Thyroid gland (tissue), 4 donors: ENCODE measurements at regions not wholly inside any gene's neighbourhood (a gene's known extent, or its start where the extent isn't known, plus 50 kb on each side); places are given as distances from the start of the nearest gene placed in this dataset.
"Not testable (repeated sequence)": the region's sequence is repeated elsewhere in the genome, so short reads cannot be mapped to it uniquely, and the experiment has no call there.

Experiments
- DNase-seq, 2 donors: peaks; one replicate each; pipeline ENCODE4 v3.0.0-alpha.2; 2019
- H3K27ac ChIP-seq, 3 donors: fragments of 200-600 bp; sonication (generic); 1 replicate in 2 of 3; 2 replicates in 1 of 3; pipeline ENCODE4 v1.5.1; 2016 to 2019; ENCODE audit warnings: mild to moderate bottlenecking in 1 of 3, moderate library complexity in 1 of 3
- H3K27me3 ChIP-seq: fragments of 200-600 bp; sonication (generic); one replicate; pipeline ENCODE4 v1.5.1; 2019
- H3K36me3 ChIP-seq, 2 donors: fragments of 200-600 bp; sonication (generic); one replicate each; pipeline ENCODE4 v1.5.1; 2016 to 2019
- H3K4me1 ChIP-seq, 2 donors: fragments of 200-600 bp; sonication (generic); one replicate each; pipeline ENCODE4 v1.5.1; 2017 to 2019
- H3K4me3 ChIP-seq, 3 donors: fragments of 200-600 bp; sonication (generic); replicated peaks in 1 of 3; 1 replicate in 2 of 3; 2 replicates in 1 of 3; pipeline ENCODE4 v1.5.1; 2016; ENCODE audit warnings: mild to moderate bottlenecking in 1 of 3
- H3K9me3 ChIP-seq: fragments of 200-600 bp; sonication (generic); one replicate; pipeline ENCODE4 v1.5.1; 2017
- POLR2A ChIP-seq, 2 donors: fragments of 450-650 bp; IDR thresholded peaks; one replicate each; pipeline ENCODE4 v1.6.1; 2017; ENCODE audit warnings: antibody characterized with exemption in 2 of 2, mild to moderate bottlenecking in 2 of 2, moderate library complexity in 1 of 2
- WGBS, 2 donors: methylation state at CpG; one replicate each; pipeline ENCODE4 v1.1.5; 2017; 5-methylcytosine and 5-hydroxymethylcytosine counted together
- intact Hi-C: fragments of 100-400 bp; cut with DNase I; formaldehyde crosslinking; loops from one replicate; pipeline ENCODE4 v1.15.1; 2023
- TF ChIP-seq, protein P1 (sequence below), 6 experiments: fragments of 200-600 bp in 3 of 6; fragments of 450-650 bp in 3 of 6; sonication (generic) in 3 of 6; IDR thresholded peaks; one replicate each; pipeline ENCODE4 v1.5.1; 2016 to 2019; ENCODE audit warnings: antibody characterized with exemption in 6 of 6, mild to moderate bottlenecking in 2 of 6, inconsistent platforms in 1 of 6, moderate library complexity in 1 of 6

DNA sequence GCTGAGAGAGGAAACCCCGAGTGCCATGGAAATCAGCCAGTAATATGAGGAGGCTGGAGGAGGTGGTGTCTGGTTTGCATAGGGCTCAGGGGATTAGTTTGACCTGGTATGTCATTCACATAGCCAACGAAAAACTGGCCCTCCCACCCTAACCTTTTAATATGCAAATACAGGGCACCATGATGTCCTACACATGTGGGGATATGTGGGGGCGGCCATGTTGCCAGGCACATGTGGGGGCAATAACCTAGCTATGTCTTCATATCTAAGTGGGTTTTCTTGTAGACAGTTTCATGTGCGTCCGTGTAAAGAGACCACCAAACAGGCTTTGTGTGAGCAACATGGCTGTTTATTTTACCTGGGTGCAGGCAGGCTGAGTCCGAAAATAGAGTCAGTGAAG lies 110.1 kb downstream of the MOBP start:
- Histone ChIP-seq H3K4me3 (no peak overlapping the region), H3K36me3 (no peaks in the 10 kb centered on the region), H3K27ac (no peak overlapping the region), H3K4me1 (no peaks in the 10 kb centered on the region), H3K27me3 (no peaks in the 10 kb centered on the region), H3K9me3 (no peaks in the 10 kb centered on the region)
- DNase-seq: no peak
- intact Hi-C loops: no loop called here
- TF ChIP-seq, protein P1, sequence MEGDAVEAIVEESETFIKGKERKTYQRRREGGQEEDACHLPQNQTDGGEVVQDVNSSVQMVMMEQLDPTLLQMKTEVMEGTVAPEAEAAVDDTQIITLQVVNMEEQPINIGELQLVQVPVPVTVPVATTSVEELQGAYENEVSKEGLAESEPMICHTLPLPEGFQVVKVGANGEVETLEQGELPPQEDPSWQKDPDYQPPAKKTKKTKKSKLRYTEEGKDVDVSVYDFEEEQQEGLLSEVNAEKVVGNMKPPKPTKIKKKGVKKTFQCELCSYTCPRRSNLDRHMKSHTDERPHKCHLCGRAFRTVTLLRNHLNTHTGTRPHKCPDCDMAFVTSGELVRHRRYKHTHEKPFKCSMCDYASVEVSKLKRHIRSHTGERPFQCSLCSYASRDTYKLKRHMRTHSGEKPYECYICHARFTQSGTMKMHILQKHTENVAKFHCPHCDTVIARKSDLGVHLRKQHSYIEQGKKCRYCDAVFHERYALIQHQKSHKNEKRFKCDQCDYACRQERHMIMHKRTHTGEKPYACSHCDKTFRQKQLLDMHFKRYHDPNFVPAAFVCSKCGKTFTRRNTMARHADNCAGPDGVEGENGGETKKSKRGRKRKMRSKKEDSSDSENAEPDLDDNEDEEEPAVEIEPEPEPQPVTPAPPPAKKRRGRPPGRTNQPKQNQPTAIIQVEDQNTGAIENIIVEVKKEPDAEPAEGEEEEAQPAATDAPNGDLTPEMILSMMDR (IDR thresholded peaks at IDR 0.05): no peak
- TF ChIP-seq POLR2A (IDR thresholded peaks at IDR 0.05): no peak
- 69 to 79% methylated on average over 6 of the region's 6 CpGs for WGBS, 2 donors

DNA sequence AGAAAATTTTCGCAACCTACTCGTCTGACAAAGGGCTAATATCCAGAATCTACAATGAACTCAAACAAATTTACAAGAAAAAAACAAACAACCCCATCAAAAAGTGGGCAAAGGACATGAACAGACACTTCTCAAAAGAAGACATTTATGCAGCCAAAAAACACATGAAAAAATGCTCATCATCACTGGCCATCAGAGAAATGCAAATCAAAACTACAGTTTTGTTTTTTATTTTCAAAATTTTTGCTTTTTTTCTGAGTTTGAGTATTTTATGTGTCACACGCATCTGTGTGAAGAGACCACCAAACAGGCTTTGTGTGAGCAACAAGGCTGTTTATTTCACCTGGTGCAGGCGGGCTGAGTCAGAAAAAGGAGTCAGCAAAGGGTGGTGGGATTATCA lies 118.7 kb downstream of the MOBP start:
- H3K4me1 ChIP-seq, H3K9me3 ChIP-seq, H3K27me3 ChIP-seq, intact Hi-C loops, DNase-seq, H3K36me3 ChIP-seq, H3K4me3 ChIP-seq, H3K27ac ChIP-seq: not testable (repeated sequence)
- WGBS, 2 donors: 69 to 78% methylated on average over 4 of the region's 4 CpGs

DNA sequence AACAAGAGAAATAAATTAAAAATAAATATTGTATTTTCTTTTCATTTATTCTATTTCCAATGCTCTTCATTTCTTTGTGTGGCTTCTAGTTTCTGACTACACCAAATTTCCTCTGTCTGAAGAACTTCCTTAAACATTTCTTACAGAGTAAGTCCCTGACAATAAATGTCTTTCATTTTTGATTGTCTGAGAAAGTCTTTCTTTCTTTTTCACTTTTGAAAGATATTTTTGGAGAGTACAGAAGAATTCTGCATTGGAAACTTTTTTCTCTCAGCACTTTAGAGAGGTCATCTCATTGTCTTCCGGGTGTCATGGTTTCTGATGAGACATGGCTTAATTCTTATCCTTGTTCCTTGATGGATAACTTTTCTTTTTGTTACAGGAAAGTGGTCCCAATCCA lies 119.6 kb downstream of the MOBP start:
- intact Hi-C loops: no loop called here
- H3K9me3 ChIP-seq: no peaks in the 10 kb centered on the region
- H3K4me1 ChIP-seq: no peaks in the 10 kb centered on the region
- DNase-seq: no peak
- TF ChIP-seq, protein P1 (IDR thresholded peaks at IDR 0.05): no peak
- no peak for TF ChIP-seq POLR2A (IDR thresholded peaks at IDR 0.05)
- no peaks in the 10 kb centered on the region for H3K27me3 ChIP-seq
- H3K36me3 ChIP-seq: no peaks in the 10 kb centered on the region
- no peak overlapping the region for H3K4me3 ChIP-seq
- no peak overlapping the region for H3K27ac ChIP-seq
- 83 to 95% methylated on average over 1 of the region's 1 CpG for WGBS, 2 donors

GRCh38 chr3:39590806-39591205 lies 123.3 kb downstream of the MOBP start:
- Histone ChIP-seq H3K36me3 (no peaks in the 10 kb centered on the region), H3K27ac (no peak overlapping the region), H3K4me3 (no peak overlapping the region), H3K4me1 (no peaks in the 10 kb centered on the region), H3K27me3 (no peaks in the 10 kb centered on the region), H3K9me3 (no peaks in the 10 kb centered on the region)
- 80 to 84% methylated on average over 3 of the region's 3 CpGs for WGBS, 2 donors
- intact Hi-C loops: no loop called here
- no peak for DNase-seq
- no peak for TF ChIP-seq POLR2A (IDR thresholded peaks at IDR 0.05)
- TF ChIP-seq, protein P1 (IDR thresholded peaks at IDR 0.05): no peak

- no peaks in the 10 kb centered on the region for H3K9me3 ChIP-seq
- H3K36me3 ChIP-seq: no peaks in the 10 kb centered on the region
- TF ChIP-seq, protein P1 (IDR thresholded peaks at IDR 0.05): no peak
- no peak for TF ChIP-seq POLR2A (IDR thresholded peaks at IDR 0.05)
- no peak for DNase-seq
- H3K27ac ChIP-seq: no peak overlapping the region
- no peaks in the 10 kb centered on the region for H3K4me1 ChIP-seq
- no peaks in the 10 kb centered on the region for H3K27me3 ChIP-seq
- WGBS, 2 donors: 74 to 78% methylated on average over 5 of the region's 5 CpGs
- no peak overlapping the region for H3K4me3 ChIP-seq
- intact Hi-C loops: no loop called here
Observed at GRCh38 chr3:39592311-39593050, 125.0 kb downstream of the MOBP start.
